Uterus (tissue), 2 donors: ENCODE measurements at regions not wholly inside any gene's neighbourhood (a gene's known extent, or its start where the extent isn't known, plus 50 kb on each side); places are given as distances from the start of the nearest gene placed in this dataset.

Experiments used
- POLR2A ChIP-seq, 2 donors: fragments of 450-650 bp; IDR thresholded peaks; one replicate each; pipeline ENCODE4 v1.6.1; 2016; ENCODE audit warnings: antibody characterized with exemption in 2 of 2, mild to moderate bottlenecking in 1 of 2, moderate library complexity in 1 of 2
- TF ChIP-seq, protein P1 (sequence below), 4 experiments: fragments of 200-600 bp in 2 of 4; fragments of 450-650 bp in 2 of 4; sonication (generic) in 2 of 4; IDR thresholded peaks; one replicate each; pipeline ENCODE4 v1.5.1; 2016 to 2019; ENCODE audit warnings: antibody characterized with exemption in 4 of 4, mild to moderate bottlenecking in 2 of 4, moderate library complexity in 1 of 4

DNA sequence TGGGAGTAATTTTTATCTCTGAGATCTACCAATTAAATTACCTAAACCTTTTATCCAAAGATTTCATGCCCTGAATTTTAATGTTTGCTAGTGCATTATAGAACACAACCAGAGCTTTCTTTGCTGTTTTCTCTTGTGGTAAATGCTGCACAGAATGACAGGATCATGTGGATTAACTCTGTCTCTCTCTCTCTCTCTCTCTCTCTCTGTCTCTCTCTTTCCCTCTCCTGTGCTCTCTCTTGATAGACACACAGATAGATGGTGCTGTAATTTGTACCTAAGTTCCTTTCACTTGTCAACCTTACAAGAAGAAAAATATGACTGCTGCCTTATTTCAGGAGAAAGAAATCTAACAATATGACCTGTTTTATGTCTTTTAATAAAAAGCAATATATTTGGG lies 211.2 kb upstream of the WDFY3 start:
- TF ChIP-seq, protein P1, sequence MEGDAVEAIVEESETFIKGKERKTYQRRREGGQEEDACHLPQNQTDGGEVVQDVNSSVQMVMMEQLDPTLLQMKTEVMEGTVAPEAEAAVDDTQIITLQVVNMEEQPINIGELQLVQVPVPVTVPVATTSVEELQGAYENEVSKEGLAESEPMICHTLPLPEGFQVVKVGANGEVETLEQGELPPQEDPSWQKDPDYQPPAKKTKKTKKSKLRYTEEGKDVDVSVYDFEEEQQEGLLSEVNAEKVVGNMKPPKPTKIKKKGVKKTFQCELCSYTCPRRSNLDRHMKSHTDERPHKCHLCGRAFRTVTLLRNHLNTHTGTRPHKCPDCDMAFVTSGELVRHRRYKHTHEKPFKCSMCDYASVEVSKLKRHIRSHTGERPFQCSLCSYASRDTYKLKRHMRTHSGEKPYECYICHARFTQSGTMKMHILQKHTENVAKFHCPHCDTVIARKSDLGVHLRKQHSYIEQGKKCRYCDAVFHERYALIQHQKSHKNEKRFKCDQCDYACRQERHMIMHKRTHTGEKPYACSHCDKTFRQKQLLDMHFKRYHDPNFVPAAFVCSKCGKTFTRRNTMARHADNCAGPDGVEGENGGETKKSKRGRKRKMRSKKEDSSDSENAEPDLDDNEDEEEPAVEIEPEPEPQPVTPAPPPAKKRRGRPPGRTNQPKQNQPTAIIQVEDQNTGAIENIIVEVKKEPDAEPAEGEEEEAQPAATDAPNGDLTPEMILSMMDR (IDR thresholded peaks at IDR 0.05): no peak
- no peak for TF ChIP-seq POLR2A (IDR thresholded peaks at IDR 0.05)
